IPS DF 6.9 (cell line): ENCODE measurements at regions not wholly inside any gene's neighbourhood (a gene's known extent, or its start where the extent isn't known, plus 50 kb on each side); places are given as distances from the start of the nearest gene placed in this dataset.

ENCODE experiments used
- DNase-seq: peaks from one replicate; pipeline ENCODE4 v3.0.0-alpha.2; 2013; ENCODE audit warnings: low read depth, low spot score
- H3K27ac ChIP-seq: one replicate; pipeline ENCODE4 v1.5.1; 2013; ENCODE audit warnings: low read length, control low read depth
- H3K27me3 ChIP-seq: 2 replicates; pipeline ENCODE4 v1.6.1; 2013; ENCODE audit warnings: mild to moderate bottlenecking, low read length; ENCODE audit not compliant: control insufficient read depth, insufficient read depth
- H3K36me3 ChIP-seq: 2 replicates; pipeline ENCODE4 v1.6.1; 2013; ENCODE audit warnings: low read length; ENCODE audit not compliant: control insufficient read depth, insufficient read depth
- H3K4me1 ChIP-seq: 2 replicates; pipeline ENCODE4 v1.6.1; 2013; ENCODE audit warnings: low read length; ENCODE audit not compliant: control insufficient read depth, insufficient read depth
- H3K4me3 ChIP-seq: 2 replicates; pipeline ENCODE4 v1.5.1; 2013; ENCODE audit warnings: mild to moderate bottlenecking, low read length
- H3K9me3 ChIP-seq: 2 replicates; pipeline ENCODE4 v1.6.1; 2013; ENCODE audit warnings: low read length, inconsistent platforms; ENCODE audit not compliant: control insufficient read depth, insufficient read depth
- WGBS: extraction: QIAGEN DNeasy Blood & Tissue Kit; methylation state at CpG from one replicate; pipeline ENCODE4 v1.1.7; 2013; ENCODE audit warnings: mixed read lengths, missing lambda C conversion rate; ENCODE audit not compliant: insufficient read length, insufficient coverage; 5-methylcytosine and 5-hydroxymethylcytosine counted together

DNA sequence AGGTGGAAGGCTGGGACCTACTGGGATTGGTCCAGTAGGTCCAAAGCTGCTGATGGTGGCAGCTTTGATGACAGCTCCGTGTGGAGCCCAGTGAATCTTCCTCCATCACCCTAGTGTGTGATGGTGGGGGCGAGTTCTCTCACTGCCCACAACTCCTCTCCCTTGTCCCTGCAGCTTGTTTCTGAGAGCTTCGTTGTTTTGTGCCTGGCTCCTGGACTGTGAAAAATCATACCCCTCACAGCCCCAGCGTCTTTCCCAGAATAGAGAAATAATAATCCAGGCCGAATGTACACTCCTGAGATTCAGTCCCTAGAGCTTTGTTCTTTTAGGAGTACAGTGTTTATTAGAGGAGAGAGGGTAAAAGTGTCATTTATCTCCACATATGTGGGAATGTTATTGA is 372.2 kb downstream of the ENC1 start:
- H3K9me3 ChIP-seq = no peaks in the 10 kb centered on the region; the same call in 1 of the 2 replicates
- H3K27ac ChIP-seq = no peak overlapping the region
- DNase-seq = no peak
- H3K36me3 ChIP-seq = no peaks in the 10 kb centered on the region
- no peak overlapping the region for H3K4me3 ChIP-seq
- no peaks in the 10 kb centered on the region for H3K4me1 ChIP-seq
- no CpG with 5 or more reads among the region's 5 CpGs for WGBS
- no peaks in the 10 kb centered on the region for H3K27me3 ChIP-seq

DNA sequence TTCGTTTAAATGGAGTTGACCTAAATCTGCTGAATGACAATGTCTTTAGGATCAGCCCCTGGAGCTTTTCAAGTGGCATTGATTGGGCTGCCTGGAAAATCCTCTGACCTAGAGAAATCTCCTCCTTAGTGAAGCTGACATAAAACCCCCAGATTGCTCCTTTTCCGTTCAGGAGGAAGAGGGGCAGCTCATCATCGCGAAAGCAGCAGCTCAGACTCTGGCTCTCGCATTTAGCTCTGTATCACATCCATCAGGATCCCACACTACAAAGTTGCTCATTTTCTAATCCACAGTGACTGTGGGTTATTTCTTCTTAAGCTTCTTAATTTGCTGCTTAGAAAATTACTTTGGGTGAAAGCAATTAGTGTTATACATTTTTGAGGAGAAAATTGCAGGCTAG is 373.7 kb downstream of the ENC1 start:
- Histone ChIP-seq H3K27ac (no peak overlapping the region), H3K9me3 (no peaks in the 10 kb centered on the region), H3K4me1 (no peaks in the 10 kb centered on the region), H3K27me3 (no peaks in the 10 kb centered on the region), H3K4me3 (no peak overlapping the region), H3K36me3 (no peaks in the 10 kb centered on the region)
- no CpG with 5 or more reads among the region's 5 CpGs for WGBS
- DNase-seq = no peak

DNA sequence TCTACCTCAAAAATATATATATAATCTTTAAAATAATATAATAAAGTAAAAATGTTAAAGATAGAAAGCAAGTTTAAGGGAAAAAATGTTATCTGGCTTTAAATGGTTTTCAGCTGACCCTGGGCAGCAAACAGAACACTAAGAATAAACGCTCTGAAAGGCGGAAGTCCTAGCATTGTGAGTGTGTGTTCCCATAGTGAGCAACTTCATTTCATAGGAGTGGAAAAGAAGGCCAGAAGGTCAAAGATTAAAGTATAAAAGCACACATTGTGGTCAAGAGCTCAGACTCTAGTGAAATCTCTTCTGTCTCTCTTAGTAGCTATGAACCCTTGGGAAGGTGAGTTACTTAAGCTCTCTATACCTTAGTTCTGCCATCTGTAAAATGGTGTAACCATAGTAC is 374.4 kb downstream of the ENC1 start:
- H3K27ac ChIP-seq = no peak overlapping the region

DNA sequence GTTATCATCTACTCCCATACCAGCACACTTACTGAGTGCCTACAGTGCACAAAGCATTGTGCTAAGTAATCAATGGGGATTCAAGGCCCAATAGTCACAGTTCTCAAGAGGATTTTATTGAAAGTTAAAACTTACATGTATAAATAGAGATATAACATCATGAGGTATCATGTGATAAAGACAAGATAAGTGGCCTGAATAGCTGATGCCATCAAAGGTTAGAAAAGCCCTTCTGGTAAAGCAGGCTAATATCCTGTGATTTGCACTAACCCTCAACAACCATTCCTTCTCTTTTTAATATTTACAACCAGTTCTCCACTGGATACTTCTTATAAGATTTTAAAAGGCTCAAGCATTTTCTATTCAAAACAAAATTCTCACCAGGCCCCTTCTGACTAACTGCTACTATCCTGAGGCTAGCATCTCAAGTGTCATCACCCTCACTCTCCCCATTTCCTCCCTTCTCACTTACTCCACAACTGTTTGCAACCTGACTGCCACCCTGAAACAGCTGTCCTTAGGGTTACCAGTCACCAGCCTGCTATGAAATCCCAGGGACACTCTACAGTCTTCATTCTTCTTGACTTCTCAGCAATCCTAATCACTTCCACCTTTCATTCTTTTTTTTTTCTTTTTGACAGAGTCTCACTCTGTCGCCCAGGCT is 377.9 kb downstream of the ENC1 start:
- H3K27me3 ChIP-seq = no peaks in the 10 kb centered on the region
- H3K4me3 ChIP-seq = no peak overlapping the region
- no peak for DNase-seq
- no CpG with 5 or more reads among the region's 1 CpG for WGBS
- no peaks in the 10 kb centered on the region for H3K36me3 ChIP-seq
- 0 out of 2 replicates have a peak, but pooled peaks cover 3% of the 10 kb centered on the region for H3K4me1 ChIP-seq
- H3K27ac ChIP-seq = no peak overlapping the region
- no peaks in the 10 kb centered on the region for H3K9me3 ChIP-seq

More for the DNA sequence above, 374.4 kb downstream of the ENC1 start:
- Histone ChIP-seq H3K4me1 (no peaks in the 10 kb centered on the region), H3K27me3 (no peaks in the 10 kb centered on the region), H3K36me3 (no peaks in the 10 kb centered on the region), H3K9me3 (no peaks in the 10 kb centered on the region), H3K4me3 (no peak overlapping the region)
- no CpG with 5 or more reads among the region's 2 CpGs for WGBS
- DNase-seq = no peak

GRCh38 chr5:74261866-74262265 is 378.7 kb downstream of the ENC1 start:
- Histone ChIP-seq H3K9me3 (no peaks in the 10 kb centered on the region), H3K4me3 (no peak overlapping the region), H3K27me3 (no peaks in the 10 kb centered on the region), H3K36me3 (no peaks in the 10 kb centered on the region), H3K27ac (no peak overlapping the region), H3K4me1 (peaks cover 6% of the 10 kb centered on the region; the same call in 1 of the 2 replicates)
- no peak for DNase-seq
- WGBS = no CpG with 5 or more reads among the region's 3 CpGs

DNA sequence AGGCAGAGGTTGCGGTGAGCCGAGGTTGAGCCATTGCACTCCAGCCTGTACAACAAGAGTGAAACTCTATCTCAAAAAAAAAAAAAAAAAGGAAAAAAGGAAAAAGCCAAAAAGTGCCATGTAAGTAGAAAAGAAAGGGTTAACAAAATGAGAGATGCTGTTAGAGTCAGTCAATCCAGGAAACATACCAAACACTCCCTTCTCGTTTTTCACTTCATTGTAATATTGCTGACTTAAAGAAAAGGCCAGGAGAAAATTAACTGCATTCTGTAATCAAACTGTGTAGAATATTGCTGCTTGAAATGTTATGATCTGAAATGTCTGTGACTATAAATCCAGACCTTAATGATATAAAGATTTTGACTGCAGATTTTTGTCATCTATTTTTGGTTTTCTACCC is 379.1 kb downstream of the ENC1 start:
- H3K9me3 ChIP-seq = no peaks in the 10 kb centered on the region
- H3K4me1 ChIP-seq = peaks cover 6% of the 10 kb centered on the region; the same call in 1 of the 2 replicates
- no peak overlapping the region for H3K4me3 ChIP-seq
- no peak overlapping the region for H3K27ac ChIP-seq
- H3K36me3 ChIP-seq = no peaks in the 10 kb centered on the region
- no peaks in the 10 kb centered on the region for H3K27me3 ChIP-seq
- DNase-seq = no peak
- WGBS = no CpG with 5 or more reads among the region's 3 CpGs

DNA sequence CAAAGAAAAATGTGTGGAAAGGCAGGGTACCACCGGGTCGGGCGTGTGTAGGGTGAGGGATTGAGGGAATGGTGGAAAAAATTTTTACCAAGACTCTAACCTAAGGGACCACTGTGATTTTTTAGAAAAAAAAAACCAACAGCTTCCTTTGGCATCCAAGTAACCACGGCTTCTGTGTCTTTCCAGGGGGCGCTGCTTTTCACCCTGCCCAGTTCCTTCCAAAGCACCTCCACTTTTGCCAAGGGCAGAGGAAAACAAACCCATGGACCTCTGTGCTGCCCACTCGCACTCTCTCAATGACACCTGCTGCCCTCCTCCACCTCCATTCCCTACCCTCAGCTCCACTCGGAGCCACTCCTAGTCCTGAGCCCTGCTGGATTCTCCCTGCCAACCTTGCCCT is 381.0 kb downstream of the ENC1 start:
- H3K4me1 ChIP-seq = peaks cover 6% of the 10 kb centered on the region; the same call in 1 of the 2 replicates
- no peaks in the 10 kb centered on the region for H3K27me3 ChIP-seq
- H3K4me3 ChIP-seq = no peak overlapping the region
- DNase-seq = no peak
- no peaks in the 10 kb centered on the region for H3K9me3 ChIP-seq
- no CpG with 5 or more reads among the region's 7 CpGs for WGBS
- H3K27ac ChIP-seq = no peak overlapping the region
- H3K36me3 ChIP-seq = no peaks in the 10 kb centered on the region

DNA sequence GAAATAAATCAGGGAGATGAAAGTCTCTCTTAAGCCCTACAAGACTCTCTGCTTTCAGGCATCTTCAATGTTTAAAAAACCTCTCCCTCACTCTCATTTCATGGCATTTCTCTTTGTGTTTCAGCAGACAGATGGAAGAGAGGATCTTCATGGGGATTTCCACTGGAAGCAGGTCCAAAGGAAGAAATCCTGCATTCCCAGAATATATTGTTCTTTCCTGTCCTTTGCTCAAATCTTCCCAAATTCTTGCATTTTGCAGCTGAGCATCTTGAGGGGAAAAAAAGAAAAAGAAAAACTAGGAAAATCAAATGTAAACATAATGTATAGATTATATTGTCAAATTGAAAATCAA is 382.2 kb downstream of the ENC1 start:
- H3K27me3 ChIP-seq = no peaks in the 10 kb centered on the region
- no peak overlapping the region for H3K4me3 ChIP-seq
- H3K27ac ChIP-seq = no peak overlapping the region
- H3K9me3 ChIP-seq = no peaks in the 10 kb centered on the region
- peaks cover 6% of the 10 kb centered on the region; the same call in 1 of the 2 replicates for H3K4me1 ChIP-seq
- no peak for DNase-seq
- H3K36me3 ChIP-seq = no peaks in the 10 kb centered on the region

- Histone ChIP-seq H3K27me3 (no peaks in the 10 kb centered on the region), H3K4me1 (peaks cover 6% of the 10 kb centered on the region; the same call in 1 of the 2 replicates), H3K36me3 (no peaks in the 10 kb centered on the region), H3K9me3 (no peaks in the 10 kb centered on the region), H3K4me3 (no peak overlapping the region), H3K27ac (no peak overlapping the region)
- DNase-seq = no peak
- no CpG with 5 or more reads among the region's 6 CpGs for WGBS
Observed at GRCh38 chr5:74257645-74258313, 382.7 kb downstream of the ENC1 start.

DNA sequence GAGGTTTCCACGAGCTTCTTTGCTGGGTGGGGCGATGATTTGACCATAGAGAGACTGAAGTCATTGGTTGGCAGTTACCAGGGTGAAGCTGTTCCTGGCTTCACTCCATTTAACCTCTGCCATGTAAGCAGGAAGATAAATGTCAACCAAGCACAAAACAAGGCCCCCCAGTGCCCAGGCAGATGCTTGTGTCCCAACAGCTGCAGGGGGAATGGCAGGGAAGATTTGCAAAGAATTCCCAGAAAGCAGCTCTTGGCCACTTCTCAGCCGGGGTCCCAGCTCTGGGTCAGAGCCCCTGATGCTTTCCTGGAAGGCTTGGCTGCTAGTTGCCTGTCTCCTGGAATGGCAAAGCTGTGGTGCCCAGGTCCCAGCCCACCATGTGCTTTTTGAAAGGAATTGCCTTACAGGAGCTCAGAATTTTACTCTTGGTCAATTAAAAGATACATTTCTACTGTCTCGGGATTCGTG is 383.4 kb downstream of the ENC1 start:
- no peaks in the 10 kb centered on the region for H3K27me3 ChIP-seq
- H3K36me3 ChIP-seq = no peaks in the 10 kb centered on the region
- H3K9me3 ChIP-seq = no peaks in the 10 kb centered on the region
- no peak overlapping the region for H3K4me3 ChIP-seq
- WGBS = no CpG with 5 or more reads among the region's 5 CpGs
- no peak for DNase-seq
- peaks cover 6% of the 10 kb centered on the region; the same call in 1 of the 2 replicates for H3K4me1 ChIP-seq
- no peak overlapping the region for H3K27ac ChIP-seq
